ENCODE measurements at regions not wholly inside any gene's neighbourhood (a gene's known extent, or its start where the extent isn't known, plus 50 kb on each side); places are given as distances from the start of the nearest gene placed in this dataset.

- Histone ChIP-seq H3K79me2 (ENCODE audit: low read length) (no peaks in the 10 kb centered on the region), H3K9ac (ENCODE audit: low read length) (no peak overlapping the region), H3K9me3 (replicated peaks; ENCODE audit: insufficient read depth, low read length) (no peaks in the 10 kb centered on the region), H4K20me1 (ENCODE audit: insufficient read depth, low read length) (no peaks in the 10 kb centered on the region), H3K4me1 (ENCODE audit: low read length) (no peaks in the 10 kb centered on the region), H3K36me3 (replicated peaks; ENCODE audit: insufficient read depth, low read length) (no peaks in the 10 kb centered on the region), H3K4me3 (ENCODE audit: low read length) (no peak overlapping the region), H3F3A (ENCODE audit: insufficient read depth, low read length) (no peaks in the 10 kb centered on the region), H2AFZ (ENCODE audit: low read length) (no peak overlapping the region), H3K27ac (ENCODE audit: low read length) (no peak overlapping the region), H3K27me3 (replicated peaks; ENCODE audit: insufficient read depth, low read length) (no peaks in the 10 kb centered on the region), H3K4me2 (ENCODE audit: low read depth, low read length) (no peak overlapping the region), H3K9me2 (replicated peaks; ENCODE audit: insufficient read depth, low read length) (no peaks in the 10 kb centered on the region)
- DNase-seq = no peak
- TF ChIP-seq EZH2 (optimal IDR thresholded peaks at IDR 0.05; ENCODE audit: low read depth, low read length) = no peak
- TF ChIP-seq EZH2phosphoT487 (IDR thresholded peaks at IDR 0.05; ENCODE audit: low read length) = no peak
- no peak for TF ChIP-seq CTCF (IDR thresholded peaks at IDR 0.05; ENCODE audit: low read length)
These were observed 78.3 kb upstream of the BARHL2 start for GRCh38 chr1:90795431-90795830.

- Histone ChIP-seq H3K4me1 (ENCODE audit: low read length) (no peaks in the 10 kb centered on the region), H3K4me2 (ENCODE audit: low read depth, low read length) (no peak overlapping the region), H3K4me3 (ENCODE audit: low read length) (no peak overlapping the region), H3K9me3 (replicated peaks; ENCODE audit: insufficient read depth, low read length) (no peaks in the 10 kb centered on the region), H3K9me2 (replicated peaks; ENCODE audit: insufficient read depth, low read length) (no peaks in the 10 kb centered on the region), H3K9ac (ENCODE audit: low read length) (no peak overlapping the region), H3K27ac (ENCODE audit: low read length) (no peak overlapping the region), H2AFZ (ENCODE audit: low read length) (no peak overlapping the region), H3K36me3 (replicated peaks; ENCODE audit: insufficient read depth, low read length) (no peaks in the 10 kb centered on the region), H3F3A (ENCODE audit: insufficient read depth, low read length) (no peaks in the 10 kb centered on the region), H3K79me2 (ENCODE audit: low read length) (no peaks in the 10 kb centered on the region), H3K27me3 (replicated peaks; ENCODE audit: insufficient read depth, low read length) (no peaks in the 10 kb centered on the region), H4K20me1 (ENCODE audit: insufficient read depth, low read length) (no peaks in the 10 kb centered on the region)
- no peak for DNase-seq
- TF ChIP-seq CTCF (IDR thresholded peaks at IDR 0.05; ENCODE audit: low read length) (no peak), EZH2phosphoT487 (IDR thresholded peaks at IDR 0.05; ENCODE audit: low read length) (no peak), EZH2 (optimal IDR thresholded peaks at IDR 0.05; ENCODE audit: low read depth, low read length) (no peak)
These were observed 69.6 kb upstream of the BARHL2 start for GRCh38 chr1:90786709-90787108.

GRCh38 chr1:90784186-90784847 is 67.2 kb upstream of the BARHL2 start:
- no peak for TF ChIP-seq CTCF (IDR thresholded peaks at IDR 0.05; ENCODE audit: low read length)
- no peak for TF ChIP-seq EZH2 (optimal IDR thresholded peaks at IDR 0.05; ENCODE audit: low read depth, low read length)
- no peak for TF ChIP-seq EZH2phosphoT487 (IDR thresholded peaks at IDR 0.05; ENCODE audit: low read length)
- Histone ChIP-seq H2AFZ (ENCODE audit: low read length) (no peak overlapping the region), H3K4me3 (ENCODE audit: low read length) (no peak overlapping the region), H3K9me2 (replicated peaks; ENCODE audit: insufficient read depth, low read length) (no peaks in the 10 kb centered on the region), H3K9ac (ENCODE audit: low read length) (no peak overlapping the region), H3K9me3 (replicated peaks; ENCODE audit: insufficient read depth, low read length) (no peaks in the 10 kb centered on the region), H3K36me3 (replicated peaks; ENCODE audit: insufficient read depth, low read length) (no peaks in the 10 kb centered on the region), H3K4me1 (ENCODE audit: low read length) (no peaks in the 10 kb centered on the region), H3K79me2 (ENCODE audit: low read length) (no peaks in the 10 kb centered on the region), H3K27me3 (replicated peaks; ENCODE audit: insufficient read depth, low read length) (no peaks in the 10 kb centered on the region), H3K4me2 (ENCODE audit: low read depth, low read length) (no peak overlapping the region), H4K20me1 (ENCODE audit: insufficient read depth, low read length) (no peaks in the 10 kb centered on the region), H3K27ac (ENCODE audit: low read length) (no peak overlapping the region), H3F3A (ENCODE audit: insufficient read depth, low read length) (no peaks in the 10 kb centered on the region)
- no peak for DNase-seq
